GM12874 (cell line): ENCODE measurements at regions not wholly inside any gene's neighbourhood (a gene's known extent, or its start where the extent isn't known, plus 50 kb on each side); places are given as distances from the start of the nearest gene placed in this dataset.

Experiments
- CTCF ChIP-seq: IDR thresholded peaks from 2 replicates; pipeline ENCODE4 v1.5.1; 2011; ENCODE audit warnings: low read depth, mild to moderate bottlenecking, control low read depth, low read length, moderate library complexity; ENCODE audit not compliant: insufficient read depth

GRCh38 chr12:88934163-88934747 lies 354.0 kb upstream of the KITLG start:
- TF ChIP-seq CTCF, result no peak

GRCh38 chr12:88932457-88932856 lies 352.2 kb upstream of the KITLG start:
- no peak for TF ChIP-seq CTCF

GRCh38 chr12:88931598-88931997 lies 351.3 kb upstream of the KITLG start:
- TF ChIP-seq CTCF, result no peak

GRCh38 chr12:88925454-88925853 lies 345.2 kb upstream of the KITLG start:
- no peak for TF ChIP-seq CTCF

GRCh38 chr12:88924162-88924561 lies 343.9 kb upstream of the KITLG start:
- TF ChIP-seq CTCF, result no peak

- no peak for TF ChIP-seq CTCF
Measured at GRCh38 chr12:88923631-88924030, 343.4 kb upstream of the KITLG start.

GRCh38 chr12:88922816-88923215 lies 342.5 kb upstream of the KITLG start:
- no peak for TF ChIP-seq CTCF
